HCT116 (cell line): ENCODE measurements at regions not wholly inside any gene's neighbourhood (a gene's known extent, or its start where the extent isn't known, plus 50 kb on each side); places are given as distances from the start of the nearest gene placed in this dataset.

Source experiments
- CTCF ChIP-seq, 3 experiments: fragments of 200-600 bp in 1 of 3; sonication (generic) in 1 of 3; IDR thresholded peaks in 2 of 3; conservative IDR thresholded peaks in 1 of 3; 2 replicates each; pipeline ENCODE4 v1.5.1; 2012 to 2017; ENCODE audit warnings: low read depth in 2 of 3, low read length in 2 of 3, antibody characterized with exemption in 1 of 3, borderline replicate concordance in 1 of 3, control low read depth in 1 of 3, mild to moderate bottlenecking in 1 of 3, mixed read lengths in 1 of 3, mixed run types in 1 of 3, moderate library complexity in 1 of 3; ENCODE audit not compliant: insufficient read depth in 1 of 3
- EZH2phosphoT487 ChIP-seq: fragments of 200-600 bp; IDR thresholded peaks from 2 replicates; pipeline ENCODE4 v1.6.1; 2018; ENCODE audit warnings: antibody characterized with exemption, borderline replicate concordance
- POLR2A ChIP-seq: IDR thresholded peaks from 2 replicates; pipeline ENCODE4 v1.7.0; 2011; ENCODE audit warnings: borderline replicate concordance; ENCODE audit not compliant: insufficient read depth, insufficient read length; ENCODE audit errors: extremely low read depth
- POLR2AphosphoS5 ChIP-seq: IDR thresholded peaks from 2 replicates; pipeline ENCODE4 v1.6.1; 2011; ENCODE audit warnings: mild to moderate bottlenecking, low read depth, low read length, moderate library complexity
- SP1 ChIP-seq: IDR thresholded peaks from 2 replicates; pipeline ENCODE4 v1.6.1; 2012; ENCODE audit warnings: low read depth
- TF ChIP-seq, protein P1 (sequence below): IDR thresholded peaks from 2 replicates; pipeline ENCODE4 v1.6.1; 2012; ENCODE audit warnings: low read depth

DNA sequence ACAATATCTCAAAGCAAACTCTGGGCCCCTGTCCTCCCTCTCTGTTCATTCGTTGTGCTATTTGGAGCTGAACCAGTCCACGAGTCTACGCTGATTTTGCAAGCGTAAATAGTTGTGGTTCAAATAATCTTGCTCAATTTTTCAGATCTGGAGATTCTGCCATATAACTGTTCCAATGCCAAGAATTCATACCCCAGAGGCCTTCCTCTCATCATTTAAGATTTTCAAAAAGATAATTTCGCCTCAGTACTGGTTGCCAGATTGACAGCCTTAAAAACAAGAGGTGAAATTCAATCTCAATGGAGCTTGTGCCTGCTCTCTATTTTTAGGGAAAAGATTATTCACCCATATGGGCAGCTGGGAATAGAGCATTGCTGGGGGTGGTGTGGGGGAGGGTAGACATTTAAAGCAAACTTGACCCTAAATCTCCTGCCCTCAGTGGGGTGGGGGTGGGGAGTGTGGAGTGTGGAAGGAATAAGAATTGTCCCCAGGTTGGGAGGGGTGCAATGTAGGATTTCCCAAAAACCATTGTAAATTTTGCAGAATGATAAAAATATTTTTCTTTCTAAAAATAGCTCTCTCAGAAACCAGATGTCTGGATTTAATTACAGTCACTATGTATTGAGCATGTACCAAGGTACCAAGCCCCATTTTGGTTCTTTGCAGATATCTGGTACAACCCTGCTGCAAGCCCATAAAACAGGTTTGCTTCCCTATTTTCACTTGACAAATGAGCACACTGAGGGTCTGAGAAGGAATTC is 104.7 kb upstream of the EEPD1 start:
- TF ChIP-seq POLR2AphosphoS5: no peak
- TF ChIP-seq EZH2phosphoT487: no peak
- TF ChIP-seq, protein P1, sequence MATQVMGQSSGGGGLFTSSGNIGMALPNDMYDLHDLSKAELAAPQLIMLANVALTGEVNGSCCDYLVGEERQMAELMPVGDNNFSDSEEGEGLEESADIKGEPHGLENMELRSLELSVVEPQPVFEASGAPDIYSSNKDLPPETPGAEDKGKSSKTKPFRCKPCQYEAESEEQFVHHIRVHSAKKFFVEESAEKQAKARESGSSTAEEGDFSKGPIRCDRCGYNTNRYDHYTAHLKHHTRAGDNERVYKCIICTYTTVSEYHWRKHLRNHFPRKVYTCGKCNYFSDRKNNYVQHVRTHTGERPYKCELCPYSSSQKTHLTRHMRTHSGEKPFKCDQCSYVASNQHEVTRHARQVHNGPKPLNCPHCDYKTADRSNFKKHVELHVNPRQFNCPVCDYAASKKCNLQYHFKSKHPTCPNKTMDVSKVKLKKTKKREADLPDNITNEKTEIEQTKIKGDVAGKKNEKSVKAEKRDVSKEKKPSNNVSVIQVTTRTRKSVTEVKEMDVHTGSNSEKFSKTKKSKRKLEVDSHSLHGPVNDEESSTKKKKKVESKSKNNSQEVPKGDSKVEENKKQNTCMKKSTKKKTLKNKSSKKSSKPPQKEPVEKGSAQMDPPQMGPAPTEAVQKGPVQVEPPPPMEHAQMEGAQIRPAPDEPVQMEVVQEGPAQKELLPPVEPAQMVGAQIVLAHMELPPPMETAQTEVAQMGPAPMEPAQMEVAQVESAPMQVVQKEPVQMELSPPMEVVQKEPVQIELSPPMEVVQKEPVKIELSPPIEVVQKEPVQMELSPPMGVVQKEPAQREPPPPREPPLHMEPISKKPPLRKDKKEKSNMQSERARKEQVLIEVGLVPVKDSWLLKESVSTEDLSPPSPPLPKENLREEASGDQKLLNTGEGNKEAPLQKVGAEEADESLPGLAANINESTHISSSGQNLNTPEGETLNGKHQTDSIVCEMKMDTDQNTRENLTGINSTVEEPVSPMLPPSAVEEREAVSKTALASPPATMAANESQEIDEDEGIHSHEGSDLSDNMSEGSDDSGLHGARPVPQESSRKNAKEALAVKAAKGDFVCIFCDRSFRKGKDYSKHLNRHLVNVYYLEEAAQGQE: no peak
- no peak for TF ChIP-seq POLR2A
- TF ChIP-seq CTCF (IDR thresholded peaks at IDR 0.05 in 2 of 3, conservative IDR thresholded peaks at IDR 0.05 in 1 of 3; ENCODE audit: borderline replicate concordance in 1 of 3, insufficient read depth in 1 of 3, low read depth in 2 of 3, low read length in 2 of 3): no peak
- no peak for TF ChIP-seq SP1
